Posterior cingulate gyrus (tissue), 11 donors: ENCODE measurements at regions not wholly inside any gene's neighbourhood (a gene's known extent, or its start where the extent isn't known, plus 50 kb on each side); places are given as distances from the start of the nearest gene placed in this dataset.
A peak's percentile ranks its signal among the peaks of the same experiment; 100 is the strongest.
"Not testable (repeated sequence)": the region's sequence is repeated elsewhere in the genome, so short reads cannot be mapped to it uniquely, and the experiment has no call there.

Source experiments
- DNase-seq, 10 donors: peaks; one replicate each; pipeline versions ENCODE4 v3.0.0 to v3.0.0-alpha.2; 2020 to 2021; ENCODE audit warnings: mixed read lengths in 3 of 10
- intact Hi-C: fragments of 100-400 bp; cut with DNase I; formaldehyde crosslinking; loops from one replicate; pipeline ENCODE4 v1.15.1; 2023

DNA sequence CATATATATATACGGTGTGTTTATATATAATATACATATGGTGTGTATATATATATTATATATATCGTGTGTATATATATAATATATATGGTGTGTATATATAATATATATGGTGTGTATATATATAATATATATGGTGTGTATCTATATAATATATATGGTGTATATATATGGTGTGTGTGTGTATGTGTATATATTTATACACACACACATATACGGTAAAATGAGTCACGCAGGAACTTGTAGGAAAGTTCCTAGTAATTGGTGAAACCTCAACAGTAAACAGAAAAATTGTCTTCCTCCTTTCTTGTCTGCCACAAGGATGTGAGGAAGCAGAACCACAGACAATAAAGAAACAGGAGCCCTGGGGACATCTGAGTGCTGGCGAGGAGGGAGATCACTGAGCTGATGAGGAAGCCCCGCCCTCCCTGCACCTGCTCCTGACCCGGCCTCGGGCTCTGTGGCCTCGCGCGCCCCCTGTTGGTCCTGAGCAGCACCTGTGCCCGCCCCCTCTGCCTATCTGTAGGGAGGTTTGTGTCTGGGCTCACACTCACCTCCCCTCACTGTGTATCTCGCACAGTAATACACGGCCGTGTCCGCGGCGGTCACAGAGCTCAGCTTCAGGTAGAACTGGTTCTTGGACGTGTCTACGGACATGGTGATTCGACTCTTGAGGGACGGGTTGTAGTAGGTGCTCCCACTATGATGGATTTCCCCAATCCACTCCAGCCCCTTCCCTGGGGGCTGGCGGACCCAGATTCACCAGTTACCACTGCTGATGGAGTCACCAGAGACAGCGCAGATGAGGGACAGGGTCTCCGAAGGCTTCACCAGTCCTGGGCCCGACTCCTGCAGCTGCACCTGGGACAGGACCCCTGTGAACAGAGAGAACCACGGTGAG is 1079.4 kb downstream of the TMEM121 start:
- peak in 1 of 10 donors; percentile 10 for DNase-seq
- intact Hi-C loops = no loop called here

DNA sequence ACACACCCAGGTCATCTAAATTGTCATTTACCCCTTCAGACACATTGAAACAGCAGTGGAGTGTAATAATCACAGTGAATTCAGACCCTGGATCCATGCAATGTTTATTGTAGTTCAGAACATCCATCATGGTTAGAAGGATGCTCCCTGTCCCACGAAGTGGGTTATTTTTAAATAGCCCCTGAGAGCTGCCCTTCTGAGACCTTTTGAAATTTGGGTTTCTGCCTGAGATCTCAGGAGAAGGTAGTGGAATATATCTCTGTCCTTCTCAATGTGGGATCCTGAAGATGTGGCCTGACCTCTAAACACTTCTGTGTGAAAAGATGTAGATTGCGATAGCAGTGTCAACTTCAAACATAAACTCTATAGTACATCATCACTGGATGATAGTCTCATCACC is 1080.6 kb downstream of the TMEM121 start:
- intact Hi-C loops = no loop called here
- DNase-seq = no peak

DNA sequence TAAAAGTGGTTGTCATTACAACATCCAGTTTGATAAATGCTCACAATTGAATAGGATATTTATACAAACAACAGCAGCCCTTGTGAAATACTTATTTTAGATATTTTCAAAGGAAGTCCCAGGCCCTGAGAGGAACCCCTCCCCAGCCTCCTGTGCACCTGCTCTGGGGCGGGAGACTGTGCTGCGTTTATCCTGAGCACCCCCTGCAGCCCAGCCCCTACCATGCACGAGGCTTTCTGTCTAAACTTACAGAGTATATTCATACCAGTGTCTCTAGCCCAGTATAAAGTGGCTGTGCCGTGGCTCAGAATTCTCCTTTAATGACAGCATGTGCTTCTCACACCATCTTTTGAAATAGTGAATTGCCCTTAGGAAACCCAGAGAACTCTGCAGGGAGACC is 1084.3 kb downstream of the TMEM121 start:
- DNase-seq = no peak
- intact Hi-C loops = no loop called here

DNA sequence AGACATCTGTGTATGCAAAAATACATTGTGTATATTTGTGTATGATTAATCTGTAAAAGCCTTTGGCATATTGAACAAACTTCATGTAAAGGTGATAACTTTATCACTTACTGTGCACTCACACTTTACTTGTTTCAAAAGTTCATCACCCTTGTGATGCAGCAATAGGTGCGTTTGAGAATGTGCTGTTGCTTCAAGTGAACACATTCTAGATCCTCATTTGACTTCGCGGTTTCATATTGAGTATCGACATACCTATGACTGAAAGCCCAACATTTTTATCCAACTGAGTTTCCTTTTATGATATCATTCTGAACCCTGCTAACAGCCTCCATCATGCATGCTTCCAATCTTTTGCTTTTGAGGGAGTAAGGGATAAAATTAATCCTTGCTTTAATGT is 1086.9 kb downstream of the TMEM121 start:
- intact Hi-C loops = no loop called here
- DNase-seq = no peak

DNA sequence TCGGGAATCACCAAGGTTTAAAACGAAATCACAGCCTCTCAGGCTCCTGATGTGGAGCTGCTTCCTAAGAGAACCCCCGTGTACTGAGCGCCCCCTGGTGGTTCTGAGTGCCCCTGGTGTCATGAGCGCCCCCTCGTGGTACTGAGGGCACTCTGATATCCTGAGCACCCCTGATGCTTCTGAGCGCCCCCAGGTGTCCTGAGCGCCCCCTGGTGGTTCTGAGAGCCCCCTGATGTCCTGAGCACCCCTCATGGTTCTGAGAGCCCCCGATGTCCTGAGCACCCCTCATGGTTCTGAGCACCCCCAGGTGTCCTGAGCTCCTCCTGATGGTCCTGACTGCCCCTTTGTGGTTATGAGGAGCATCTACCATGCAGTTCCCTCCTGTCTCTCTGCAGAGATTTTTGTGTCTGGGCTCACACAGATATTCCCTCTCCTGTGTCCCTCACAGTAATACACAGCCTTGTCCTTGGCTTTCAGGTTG is 1092.1 kb downstream of the TMEM121 start:
- intact Hi-C loops = not testable (repeated sequence)
- peak in 2 of 10 donors; percentile 16 to 18 for DNase-seq

DNA sequence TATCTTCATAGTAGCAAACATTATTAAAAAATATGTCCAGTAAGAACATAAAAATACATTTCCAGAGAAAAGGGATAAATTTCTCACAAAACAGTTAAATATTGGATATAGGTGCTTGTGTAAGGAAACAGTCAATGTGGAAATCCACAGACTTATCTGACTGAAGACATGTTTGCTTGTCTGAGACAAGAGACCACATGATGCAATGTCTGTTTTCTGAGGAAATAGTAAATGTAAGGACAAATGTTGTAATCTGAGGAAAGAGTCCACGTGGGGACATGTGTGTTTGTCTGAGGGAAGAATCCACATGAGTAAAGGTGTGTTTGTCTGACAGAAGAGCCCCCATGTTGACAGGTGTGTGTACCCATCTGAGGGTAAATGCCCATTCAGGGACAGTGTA is 1093.2 kb downstream of the TMEM121 start:
- intact Hi-C loops = no loop called here
- DNase-seq = no peak

DNA sequence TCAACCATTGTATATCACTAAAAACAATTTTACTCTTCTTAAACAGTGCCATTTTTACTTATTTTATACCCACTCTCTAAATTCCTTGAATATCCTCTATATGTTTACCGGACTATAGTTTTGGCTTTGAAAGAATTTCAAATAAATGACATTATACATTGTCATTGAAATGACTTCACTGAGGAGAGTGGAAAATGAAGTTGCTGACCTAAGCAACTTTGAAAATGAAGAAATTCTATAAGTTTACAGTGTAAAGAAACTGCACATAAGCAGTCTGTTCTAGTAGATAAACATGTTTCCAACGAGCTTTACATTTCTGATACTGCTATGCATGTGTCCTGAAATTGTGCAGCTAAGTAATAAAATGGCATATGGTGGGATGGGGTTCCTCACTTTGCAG is 1094.0 kb downstream of the TMEM121 start:
- no peak for DNase-seq
- intact Hi-C loops = no loop called here

DNA sequence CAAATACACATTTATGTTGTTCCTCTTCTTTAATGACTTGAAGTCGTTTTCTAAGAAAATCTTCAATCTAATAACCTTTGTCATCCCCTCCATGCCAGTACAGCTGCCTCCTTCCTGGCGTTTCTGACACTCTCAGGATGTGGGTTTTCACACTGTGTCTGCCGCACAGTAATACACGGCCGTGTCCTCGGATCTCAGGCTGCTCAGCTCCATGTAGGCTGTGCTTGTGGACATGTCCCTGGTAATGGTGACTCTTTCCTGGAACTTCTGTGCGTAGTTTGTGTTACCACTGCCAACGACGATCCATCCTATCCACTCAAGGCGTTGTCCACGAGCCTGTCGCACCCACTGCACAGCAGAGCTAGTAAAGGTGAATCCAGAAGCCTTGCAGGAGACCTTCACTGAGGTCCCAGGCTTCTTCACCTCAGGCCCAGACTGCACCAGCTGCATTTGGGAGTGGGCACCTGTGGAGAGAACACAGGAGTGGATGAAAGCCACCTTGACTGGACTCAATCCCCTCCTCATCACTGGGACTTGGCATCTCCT is 1095.9 kb downstream of the TMEM121 start:
- DNase-seq = no peak
- intact Hi-C loops = no loop called here

DNA sequence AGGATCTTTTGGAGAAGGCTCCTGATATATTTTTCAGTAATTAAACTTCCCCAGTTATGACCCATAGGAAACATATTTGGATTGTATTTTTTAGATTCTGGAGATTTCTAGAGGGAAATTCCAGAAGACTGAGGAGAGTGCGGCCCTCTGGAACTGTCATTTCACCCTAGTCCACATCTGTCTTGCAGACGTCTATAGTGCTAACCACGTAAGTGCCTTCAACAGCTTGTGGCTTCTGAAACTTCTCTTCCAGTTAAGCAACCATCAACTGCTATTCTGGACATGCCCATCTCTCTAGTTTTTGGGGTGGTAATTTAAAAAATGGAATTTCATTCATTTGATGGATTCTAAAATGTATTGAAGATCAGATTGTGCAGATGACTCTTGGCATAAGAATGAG is 1098.8 kb downstream of the TMEM121 start:
- no peak for DNase-seq
- intact Hi-C loops = no loop called here

DNA sequence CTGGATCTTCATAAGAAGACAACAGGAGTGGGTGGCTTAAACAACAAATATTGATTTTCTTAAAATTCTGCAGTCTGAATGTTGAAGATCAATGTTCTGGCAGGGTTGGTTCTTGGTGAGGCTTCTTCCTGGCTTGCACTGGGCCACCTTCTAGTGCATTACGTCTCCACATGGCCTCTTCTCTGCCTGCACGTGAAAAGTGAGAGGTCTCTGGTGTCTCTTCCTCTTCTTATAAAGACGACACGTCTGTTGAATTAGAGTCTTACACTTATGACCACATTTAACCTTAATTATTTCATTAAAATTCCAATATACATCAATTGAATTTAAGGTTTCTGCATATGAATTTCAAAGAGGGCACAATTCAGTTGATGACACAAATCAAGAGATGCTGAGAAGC is 1100.1 kb downstream of the TMEM121 start:
- intact Hi-C loops, DNase-seq: not testable (repeated sequence)

DNA sequence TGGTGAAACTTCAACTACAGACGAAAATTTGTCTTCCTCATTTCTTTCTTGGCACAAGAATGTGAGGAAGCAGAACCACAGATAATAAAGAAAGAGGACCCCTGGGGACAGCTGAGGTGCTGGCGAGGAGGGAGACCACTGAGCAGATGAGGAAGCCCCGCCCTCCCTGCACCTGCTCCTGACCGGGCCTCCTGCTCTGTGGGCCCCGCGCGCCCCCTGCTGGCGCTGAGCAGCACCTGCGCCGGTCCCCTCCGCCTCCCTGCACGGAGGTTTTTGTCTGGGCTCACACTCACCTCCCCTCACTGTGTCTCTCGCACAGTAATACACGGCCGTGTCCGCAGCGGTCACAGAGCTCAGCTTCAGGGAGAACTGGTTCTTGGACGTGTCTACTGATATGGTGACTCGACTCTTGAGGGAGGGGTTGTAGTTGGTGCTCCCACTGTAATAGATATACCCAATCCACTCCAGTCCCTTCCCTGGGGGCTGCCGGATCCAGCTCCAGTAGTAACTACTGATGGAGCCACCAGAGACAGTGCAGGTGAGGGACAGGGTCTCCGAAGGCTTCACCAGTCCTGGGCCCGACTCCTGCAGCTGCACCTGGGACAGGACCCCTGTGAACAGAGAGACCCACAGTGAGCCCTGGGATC is 1100.7 kb downstream of the TMEM121 start:
- intact Hi-C loops = not testable (repeated sequence)

DNA sequence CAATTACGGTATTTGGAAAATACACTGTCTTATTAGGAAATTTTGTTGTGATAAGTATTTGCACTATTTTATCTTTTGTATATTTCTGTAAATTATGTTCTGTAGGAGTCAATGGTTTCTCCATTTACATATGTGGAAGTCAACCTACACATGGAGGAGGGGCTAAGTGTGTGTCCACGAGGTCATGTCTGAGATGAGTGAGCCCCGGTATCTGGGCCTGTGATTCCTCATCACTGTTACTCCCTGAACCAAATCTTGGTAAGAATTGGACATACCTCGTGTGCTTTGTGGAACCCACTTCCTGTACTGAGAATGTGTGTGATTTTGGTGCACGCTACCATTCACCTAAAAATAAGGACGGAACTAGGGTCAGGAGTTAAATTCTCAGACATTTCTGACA is 1105.5 kb downstream of the TMEM121 start:
- intact Hi-C loops = no loop called here
- DNase-seq = no peak

More for the DNA sequence above, 1100.7 kb downstream of the TMEM121 start:
- DNase-seq = peak in 2 of 10 donors; percentile 8 to 9

DNA sequence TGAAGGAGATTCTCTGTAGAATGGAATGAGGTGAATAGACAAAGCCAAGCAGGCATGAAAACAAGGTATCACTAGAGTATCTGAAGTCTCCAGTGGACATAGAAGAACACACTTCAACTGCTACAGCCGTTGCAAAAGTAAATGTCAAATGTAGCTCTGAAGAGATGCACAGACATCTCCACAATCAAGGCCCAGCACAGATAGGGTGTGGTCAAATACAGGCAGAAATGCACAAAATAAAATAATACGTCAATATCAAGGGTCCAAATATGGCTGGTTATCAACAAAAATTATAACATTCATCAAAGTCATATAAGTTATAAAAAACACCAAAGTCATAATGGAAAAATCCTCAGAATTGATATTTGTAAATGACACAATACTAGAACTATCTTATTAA is 1107.3 kb downstream of the TMEM121 start:
- intact Hi-C loops = no loop called here
- DNase-seq = no peak

DNA sequence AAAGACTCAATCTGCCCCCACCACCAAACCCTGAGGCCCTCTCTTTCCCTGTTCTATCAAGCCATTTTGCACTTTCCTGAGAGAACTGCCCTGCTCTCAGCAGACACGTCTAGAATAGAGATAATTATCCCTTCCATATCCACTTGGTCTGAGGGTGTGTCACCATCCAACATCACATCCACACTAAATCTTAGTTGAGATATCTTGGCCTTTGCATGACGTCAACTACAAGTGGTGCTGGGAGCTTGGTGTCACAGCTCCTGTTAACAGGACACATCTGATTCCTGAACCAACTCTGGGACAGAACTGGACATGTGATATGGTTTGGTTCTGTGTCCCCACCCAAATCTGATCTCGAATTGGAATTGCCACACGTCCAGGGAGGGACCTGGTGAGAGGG is 1109.2 kb downstream of the TMEM121 start:
- no peak for DNase-seq
- intact Hi-C loops = no loop called here

DNA sequence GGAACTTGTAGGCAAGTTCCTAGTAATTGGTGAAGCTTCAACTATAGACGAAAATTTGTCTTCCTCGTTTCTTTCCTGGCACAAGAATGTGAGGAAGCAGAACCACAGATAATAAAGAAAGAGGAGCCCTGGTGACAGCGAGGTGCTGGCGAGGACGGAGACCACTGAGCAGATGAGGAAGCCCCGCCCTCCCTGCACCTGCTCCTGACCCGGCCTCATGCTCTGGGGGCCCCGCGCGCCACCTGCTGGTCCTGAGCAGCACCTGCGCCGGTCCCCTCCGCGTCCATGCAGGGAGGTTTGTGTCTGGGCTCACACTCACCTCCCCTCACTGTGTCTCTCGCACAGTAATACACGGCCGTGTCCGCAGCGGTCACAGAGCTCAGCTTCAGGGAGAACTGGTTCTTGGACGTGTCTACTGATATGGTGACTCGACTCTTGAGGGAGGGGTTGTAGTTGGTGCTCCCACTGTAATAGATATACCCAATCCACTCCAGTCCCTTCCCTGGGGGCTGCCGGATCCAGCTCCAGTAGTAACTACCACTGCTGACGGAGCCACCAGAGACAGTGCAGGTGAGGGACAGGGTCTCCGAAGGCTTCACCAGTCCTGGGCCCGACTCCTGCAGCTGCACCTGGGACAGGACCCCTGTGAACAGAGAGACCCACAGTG is 1112.5 kb downstream of the TMEM121 start:
- DNase-seq, intact Hi-C loops: not testable (repeated sequence)

DNA sequence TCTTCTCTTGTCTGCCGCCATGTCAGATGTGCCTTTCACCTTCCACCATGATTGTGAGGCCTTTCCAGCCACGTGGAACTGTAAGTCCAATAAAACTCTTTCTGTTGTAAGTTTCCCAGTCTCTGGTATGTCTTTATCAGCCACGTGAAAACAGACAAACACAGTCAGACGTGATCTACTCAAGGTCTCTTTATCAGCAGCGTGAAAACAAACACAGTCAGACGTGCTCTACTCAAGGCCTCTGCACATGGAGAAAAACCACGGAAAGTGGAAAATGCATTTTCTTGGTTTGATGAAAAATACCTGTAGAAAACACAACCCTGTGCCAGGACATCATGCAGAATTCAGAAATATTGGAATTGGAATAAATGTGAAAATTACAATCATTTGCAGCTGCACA is 1115.7 kb downstream of the TMEM121 start:
- intact Hi-C loops = no loop called here
- DNase-seq = no peak

DNA sequence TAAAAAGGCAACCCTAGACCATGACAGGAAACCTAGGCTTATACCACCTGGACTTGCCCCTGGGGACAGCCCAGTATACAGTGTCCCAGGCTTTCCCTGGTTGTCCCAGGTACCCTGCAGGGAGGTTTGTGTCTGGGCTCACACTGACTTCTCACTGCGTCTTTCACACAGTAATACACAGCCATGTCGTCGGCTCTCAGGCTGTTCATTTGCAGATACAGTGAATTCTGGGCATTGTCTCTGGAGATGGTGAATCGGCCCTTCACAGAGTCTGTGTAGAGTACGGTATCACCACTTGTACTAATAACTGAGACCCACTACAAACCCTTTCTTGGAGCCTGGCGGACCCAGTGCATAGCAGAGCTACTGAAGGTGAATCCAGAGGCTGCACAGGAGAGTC is 1116.6 kb downstream of the TMEM121 start:
- intact Hi-C loops, DNase-seq: not testable (repeated sequence)

DNA sequence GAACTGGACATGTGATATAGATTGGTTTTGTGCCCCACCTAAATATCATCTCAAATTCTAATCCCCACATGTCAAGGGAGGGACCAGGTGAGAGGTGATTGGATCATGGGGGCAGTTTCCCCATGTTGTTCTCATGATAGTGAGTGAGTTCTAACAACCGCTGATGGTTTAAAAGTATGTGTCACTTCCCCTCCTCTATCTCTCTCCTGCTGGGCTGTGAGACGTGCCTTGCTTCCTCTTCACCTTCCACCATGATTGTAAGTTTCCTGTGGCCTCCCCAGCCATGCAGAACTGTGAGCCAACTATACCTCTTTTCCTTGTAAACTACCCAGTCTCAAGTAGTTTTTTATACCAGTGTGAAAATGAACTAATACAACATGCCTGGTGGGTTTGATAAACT is 1122.5 kb downstream of the TMEM121 start:
- intact Hi-C loops, DNase-seq: not testable (repeated sequence)

DNA sequence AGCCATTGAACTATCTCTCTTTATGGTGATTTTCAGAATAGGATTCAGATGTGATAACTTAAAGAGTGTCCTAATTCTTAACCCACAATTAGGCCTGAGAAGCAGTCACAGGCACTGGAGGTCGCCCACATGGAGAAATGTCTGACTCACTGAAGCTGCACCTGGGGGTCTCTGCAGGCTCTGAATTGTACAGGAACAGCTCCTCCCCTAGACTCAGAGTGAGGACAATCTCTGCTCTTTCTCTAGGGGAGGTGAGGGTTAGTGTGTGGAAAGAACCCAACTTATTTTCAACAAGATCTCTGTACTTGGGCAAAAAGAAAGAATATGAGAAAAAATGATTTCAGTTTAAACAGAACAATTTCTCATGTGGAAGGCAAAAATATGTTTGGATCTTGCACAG is 1124.6 kb downstream of the TMEM121 start:
- no peak for DNase-seq
- intact Hi-C loops = no loop called here

DNA sequence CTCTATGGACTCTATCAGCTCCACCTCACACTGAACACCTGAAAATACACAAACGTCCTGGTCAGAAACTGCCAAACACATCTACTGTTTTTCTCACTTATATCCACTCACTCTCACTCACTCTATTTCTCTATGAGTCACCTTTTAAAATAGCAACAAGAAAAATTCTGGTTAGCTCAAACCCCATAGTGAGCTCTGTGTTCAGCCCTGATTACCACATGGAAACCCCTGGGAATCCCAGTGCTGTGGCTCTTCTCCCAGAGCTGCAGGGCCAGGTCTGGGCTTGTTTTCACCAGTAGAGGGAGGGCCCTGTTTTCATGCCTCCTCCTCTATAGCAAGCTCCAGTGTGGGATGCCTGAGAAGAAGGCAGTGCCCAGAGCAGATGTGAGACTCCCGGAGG is 1126.1 kb downstream of the TMEM121 start:
- intact Hi-C loops = no loop called here
- no peak for DNase-seq

DNA sequence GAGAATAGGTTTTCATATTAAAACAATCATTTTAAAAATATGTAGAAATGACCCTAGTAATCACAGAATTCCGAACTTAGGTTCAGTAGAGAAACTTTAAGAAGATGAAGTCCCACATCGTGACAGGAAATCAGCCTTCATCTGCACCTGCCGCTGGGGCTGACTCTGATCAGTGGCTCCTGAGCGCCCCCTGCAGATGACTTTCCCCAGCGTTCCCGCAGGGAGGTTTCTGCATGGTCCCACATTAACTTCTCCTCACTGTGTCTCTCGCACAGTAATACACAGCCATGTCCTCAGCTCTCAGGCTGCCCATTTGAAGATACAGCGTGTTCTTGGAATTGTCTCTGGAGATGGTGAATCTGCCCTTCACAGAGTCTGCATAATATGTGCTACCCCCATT is 1131.1 kb downstream of the TMEM121 start:
- intact Hi-C loops = no loop called here
- DNase-seq = no peak
